SK-N-SH (cell line): ENCODE measurements at regions not wholly inside any gene's neighbourhood (a gene's known extent, or its start where the extent isn't known, plus 50 kb on each side); places are given as distances from the start of the nearest gene placed in this dataset.

Source experiments
- CTCF ChIA-PET: fragments of 300-600, 350-600 bp; formaldehyde crosslinking; extraction: SDS; loops from one replicate; lab custom pipeline; 2021; lab: Yijun Ruan, JAX
- POLR2A ChIA-PET: fragments of 350-600 bp; sonication (Branson Sonifier 250); formaldehyde crosslinking; extraction: SDS; loops from one replicate; lab custom pipeline; 2020; ENCODE audit warnings: antibody characterized with exemption, inconsistent platforms; lab: Yijun Ruan, JAX
- DNase-seq: peaks from one replicate; pipeline ENCODE4 v3.0.0; 2012
- H2AFZ ChIP-seq: fragments of 200-600 bp; sonication (generic); 2 replicates; pipeline ENCODE4 v1.8.1; 2016; ENCODE audit warnings: antibody characterized with exemption, mild to moderate bottlenecking, low read depth
- H3F3A ChIP-seq: fragments of 200-600 bp; sonication (generic); replicated peaks from 2 replicates; pipeline ENCODE3; 2016; ENCODE audit warnings: antibody characterized with exemption, mild to moderate bottlenecking; ENCODE audit not compliant: insufficient read depth
- H3K27ac ChIP-seq, 2 experiments: fragments of 200-500 bp in 1 of 2; fragments of 200-600 bp in 1 of 2; sonication (Bioruptor generic) in 1 of 2; sonication (generic), shearing (Covaris generic) in 1 of 2; 2 replicates each; pipeline versions ENCODE4 v1.5.1 to v1.6.1; 2014 to 2016; ENCODE audit warnings: low read depth in 2 of 2, inconsistent platforms in 1 of 2, low read length in 1 of 2, mild to moderate bottlenecking in 1 of 2, mixed read lengths in 1 of 2
- H3K27me3 ChIP-seq: fragments of 200-600 bp; sonication (generic), shearing (Covaris generic); 2 replicates; pipeline ENCODE4 v1.6.1; 2016; ENCODE audit warnings: mixed run types; ENCODE audit not compliant: insufficient read depth
- H3K36me3 ChIP-seq, 2 experiments: fragments of 200-500 bp in 1 of 2; fragments of 200-600 bp in 1 of 2; sonication (Bioruptor generic) in 1 of 2; sonication (generic) in 1 of 2; replicated peaks in 1 of 2; 2 replicates each; pipeline versions ENCODE3 to v1.5.1; 2014 to 2016; ENCODE audit warnings: low read length in 1 of 2, mild to moderate bottlenecking in 1 of 2; ENCODE audit not compliant: insufficient read depth in 2 of 2, control insufficient read depth in 1 of 2
- H3K4me1 ChIP-seq, 2 experiments: fragments of 200-500 bp in 1 of 2; fragments of 200-600 bp in 1 of 2; sonication (Bioruptor generic) in 1 of 2; sonication (generic), shearing (Covaris generic) in 1 of 2; 2 replicates each; pipeline versions ENCODE4 v1.5.1 to v1.6.1; 2014 to 2016; ENCODE audit warnings: low read depth in 1 of 2, low read length in 1 of 2, mixed run types in 1 of 2; ENCODE audit not compliant: insufficient read depth in 2 of 2, control insufficient read depth in 1 of 2
- H3K4me2 ChIP-seq: fragments of 200-600 bp; sonication (generic), shearing (Covaris generic); 2 replicates; pipeline ENCODE4 v1.6.1; 2017; ENCODE audit warnings: mixed run types
- H3K4me3 ChIP-seq, 2 experiments: fragments of 200-500 bp in 1 of 2; fragments of 200-600 bp in 1 of 2; sonication (Bioruptor generic) in 1 of 2; sonication (generic), shearing (Covaris generic) in 1 of 2; 2 replicates each; pipeline versions ENCODE4 v1.5.1 to v1.8.1; 2014 to 2016; ENCODE audit warnings: low read depth in 2 of 2, inconsistent platforms in 1 of 2, low read length in 1 of 2, mild to moderate bottlenecking in 1 of 2, mixed read lengths in 1 of 2, moderate library complexity in 1 of 2
- H3K79me2 ChIP-seq: fragments of 200-600 bp; sonication (generic); 2 replicates; pipeline ENCODE4 v1.8.1; 2017; ENCODE audit warnings: mild to moderate bottlenecking; ENCODE audit not compliant: insufficient read depth
- H3K9ac ChIP-seq: fragments of 200-600 bp; sonication (generic); 2 replicates; pipeline ENCODE4 v1.6.1; 2017; ENCODE audit warnings: mixed run types
- H3K9me2 ChIP-seq: fragments of 200-600 bp; sonication (generic); 2 replicates; pipeline ENCODE4 v1.6.1; 2017; ENCODE audit warnings: mixed run types
- H3K9me3 ChIP-seq: fragments of 200-600 bp; sonication (generic); 2 replicates; pipeline ENCODE4 v1.6.1; 2017; ENCODE audit warnings: mixed run types, mild to moderate bottlenecking, moderate library complexity
- H4K20me1 ChIP-seq: fragments of 200-600 bp; sonication (generic); 2 replicates; pipeline ENCODE4 v1.6.1; 2017; ENCODE audit warnings: mild to moderate bottlenecking, mixed run types; ENCODE audit not compliant: insufficient read depth
- ELF1 ChIP-seq: IDR thresholded peaks from 2 replicates; pipeline ENCODE4 v1.4.0; 2012
- EZH2phosphoT487 ChIP-seq: fragments of 200-600 bp; sonication (generic); IDR thresholded peaks from 2 replicates; pipeline ENCODE4 v1.6.1; 2017; ENCODE audit warnings: low read depth, mixed run types, mild to moderate bottlenecking, antibody characterized with exemption, moderate library complexity, borderline replicate concordance
- FOSL2 ChIP-seq: IDR thresholded peaks from 2 replicates; pipeline ENCODE4 v1.4.0; 2012; ENCODE audit warnings: low read depth, mild to moderate bottlenecking, moderate library complexity, borderline replicate concordance
- FOXM1 ChIP-seq: IDR thresholded peaks from 2 replicates; pipeline ENCODE4 v1.4.0; 2012; ENCODE audit warnings: low read depth, mild to moderate bottlenecking
- GABPA ChIP-seq: IDR thresholded peaks from 2 replicates; pipeline ENCODE4 v1.4.0; 2012; ENCODE audit warnings: low read depth, mild to moderate bottlenecking
- JUND ChIP-seq: IDR thresholded peaks from 2 replicates; pipeline ENCODE4 v1.4.0; 2012
- MEF2A ChIP-seq: IDR thresholded peaks from 2 replicates; pipeline ENCODE4 v1.4.0; 2012; ENCODE audit warnings: low read depth, borderline replicate concordance
- MXI1 ChIP-seq: IDR thresholded peaks from 2 replicates; pipeline ENCODE4 v1.6.1; 2012; ENCODE audit warnings: mild to moderate bottlenecking, low read depth, low read length, improper control_type of control experiment
- NFIC ChIP-seq: IDR thresholded peaks from 2 replicates; pipeline ENCODE4 v1.4.0; 2012; ENCODE audit warnings: borderline replicate concordance
- PBX3 ChIP-seq: IDR thresholded peaks from 2 replicates; pipeline ENCODE4; 2012
- SMC3 ChIP-seq: IDR thresholded peaks from 2 replicates; pipeline ENCODE4 v1.6.1; 2012; ENCODE audit warnings: low read depth, low read length, improper control_type of control experiment
- TAF1 ChIP-seq: IDR thresholded peaks from 2 replicates; pipeline ENCODE4 v1.6.1; 2012; ENCODE audit warnings: low read depth, mild to moderate bottlenecking, low read length, moderate library complexity, borderline replicate concordance
- TEAD4 ChIP-seq: IDR thresholded peaks from 2 replicates; pipeline ENCODE4 v1.4.0; 2012; ENCODE audit warnings: mild to moderate bottlenecking, borderline replicate concordance; ENCODE audit not compliant: insufficient read depth
- ZBTB33 ChIP-seq: IDR thresholded peaks from 2 replicates; pipeline ENCODE4 v1.4.0; 2012; ENCODE audit warnings: low read depth, borderline replicate concordance
- WGBS: methylation state at CpG from one replicate; pipeline ENCODE4 v1.1.6; 2017; ENCODE audit warnings: low lambda C conversion rate; 5-methylcytosine and 5-hydroxymethylcytosine counted together
- TF ChIP-seq, protein P1 (sequence below): fragments of 150-350 bp; IDR thresholded peaks from 2 replicates; pipeline ENCODE4 v1.6.1; 2016; ENCODE audit warnings: mild to moderate bottlenecking, low read depth, low read length

- TF ChIP-seq TAF1 (no peak), JUND (no peak), TEAD4 (no peak)
Measured at GRCh38 chr4:33592701-33593100, 2651.6 kb downstream of the ARAP2 start (continued).

DNA sequence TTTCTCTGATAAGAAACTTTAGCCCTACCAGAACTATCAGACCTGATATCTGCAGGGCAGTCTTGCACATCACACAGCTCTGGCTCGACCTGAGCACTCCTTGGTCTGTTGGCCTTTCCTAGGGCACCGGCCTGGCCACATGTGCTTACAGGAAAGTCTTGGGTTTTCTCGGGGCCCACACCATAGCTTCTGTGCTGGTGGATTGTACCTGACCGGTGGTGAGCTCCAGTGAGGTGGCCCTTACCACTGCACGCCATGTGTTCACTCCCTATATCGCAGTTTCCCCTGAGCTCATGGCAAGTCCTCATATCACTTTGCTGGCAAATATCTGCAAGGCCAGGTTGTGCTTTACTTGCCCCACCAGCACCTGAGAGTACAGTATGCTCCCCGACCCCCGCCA lies 2637.4 kb downstream of the ARAP2 start:
- 0% methylated on average over 2 of the region's 8 CpGs for WGBS
- Histone ChIP-seq H3K27me3 (no peaks in the 10 kb centered on the region), H3K4me3 (no peak overlapping the region), H3K4me2 (no peak overlapping the region), H3K79me2 (no peaks in the 10 kb centered on the region), H3K36me3 (no peaks in the 10 kb centered on the region), H3K27ac (no peak overlapping the region), H3K4me1 (no peaks in the 10 kb centered on the region), H3K9me3 (no peaks in the 10 kb centered on the region), H3K9ac (no peak overlapping the region), H2AFZ (no peak overlapping the region), H3K9me2 (no peaks in the 10 kb centered on the region), H4K20me1 (no peaks in the 10 kb centered on the region), H3F3A (no peaks in the 10 kb centered on the region)
- DNase-seq = no peak
- ChIA-PET POLR2A (no interaction called here), CTCF (no interaction called here)
- TF ChIP-seq SMC3 = no peak
- no peak for TF ChIP-seq ELF1
- no peak for TF ChIP-seq MEF2A
- TF ChIP-seq, protein P1, sequence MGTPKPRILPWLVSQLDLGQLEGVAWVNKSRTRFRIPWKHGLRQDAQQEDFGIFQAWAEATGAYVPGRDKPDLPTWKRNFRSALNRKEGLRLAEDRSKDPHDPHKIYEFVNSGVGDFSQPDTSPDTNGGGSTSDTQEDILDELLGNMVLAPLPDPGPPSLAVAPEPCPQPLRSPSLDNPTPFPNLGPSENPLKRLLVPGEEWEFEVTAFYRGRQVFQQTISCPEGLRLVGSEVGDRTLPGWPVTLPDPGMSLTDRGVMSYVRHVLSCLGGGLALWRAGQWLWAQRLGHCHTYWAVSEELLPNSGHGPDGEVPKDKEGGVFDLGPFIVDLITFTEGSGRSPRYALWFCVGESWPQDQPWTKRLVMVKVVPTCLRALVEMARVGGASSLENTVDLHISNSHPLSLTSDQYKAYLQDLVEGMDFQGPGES = no peak
- TF ChIP-seq EZH2phosphoT487 = no peak
- TF ChIP-seq FOSL2 = no peak

DNA sequence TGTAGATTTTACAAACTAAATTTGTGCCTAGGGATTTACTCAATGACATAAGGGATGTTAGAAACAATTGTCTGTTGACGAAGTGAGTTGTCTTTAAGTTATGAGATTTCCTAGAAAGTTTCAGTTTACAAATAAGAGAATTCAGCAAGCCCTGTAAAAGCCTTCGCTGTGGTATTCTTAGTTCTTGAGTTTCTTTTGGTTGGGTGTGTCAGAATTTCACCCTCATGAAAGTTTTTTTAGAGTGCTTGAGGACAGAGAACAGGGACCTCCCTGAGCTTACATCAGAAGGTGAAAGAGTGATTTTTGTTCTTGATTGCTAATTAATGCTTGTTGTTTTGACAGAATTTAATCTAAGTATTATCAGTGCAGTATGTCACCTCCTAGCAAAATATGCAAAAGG lies 2628.2 kb downstream of the ARAP2 start:
- Histone ChIP-seq H3F3A (no peaks in the 10 kb centered on the region), H3K9me3 (no peaks in the 10 kb centered on the region), H3K4me1 (no peaks in the 10 kb centered on the region), H3K9me2 (no peaks in the 10 kb centered on the region), H3K36me3 (no peaks in the 10 kb centered on the region), H3K9ac (no peak overlapping the region), H3K4me3 (no peak overlapping the region), H3K27me3 (no peaks in the 10 kb centered on the region), H4K20me1 (no peaks in the 10 kb centered on the region), H3K4me2 (no peak overlapping the region), H2AFZ (no peak overlapping the region), H3K27ac (no peak overlapping the region), H3K79me2 (no peaks in the 10 kb centered on the region)
- POLR2A ChIA-PET = no interaction called here
- 36% methylated on average over 2 of the region's 2 CpGs for WGBS
- TF ChIP-seq SMC3 = no peak
- TF ChIP-seq GABPA = no peak
- TF ChIP-seq, protein P1 = no peak
- TF ChIP-seq FOXM1 = no peak
- no peak for TF ChIP-seq MXI1
- no peak for TF ChIP-seq PBX3
- TF ChIP-seq NFIC = no peak
- TF ChIP-seq FOSL2 = no peak
- no peak for TF ChIP-seq ZBTB33
- DNase-seq = no peak
- CTCF ChIA-PET = no interaction called here
